ENCODE measurements at regions not wholly inside any gene's neighbourhood (a gene's known extent, or its start where the extent isn't known, plus 50 kb on each side); places are given as distances from the start of the nearest gene placed in this dataset.

DNA sequence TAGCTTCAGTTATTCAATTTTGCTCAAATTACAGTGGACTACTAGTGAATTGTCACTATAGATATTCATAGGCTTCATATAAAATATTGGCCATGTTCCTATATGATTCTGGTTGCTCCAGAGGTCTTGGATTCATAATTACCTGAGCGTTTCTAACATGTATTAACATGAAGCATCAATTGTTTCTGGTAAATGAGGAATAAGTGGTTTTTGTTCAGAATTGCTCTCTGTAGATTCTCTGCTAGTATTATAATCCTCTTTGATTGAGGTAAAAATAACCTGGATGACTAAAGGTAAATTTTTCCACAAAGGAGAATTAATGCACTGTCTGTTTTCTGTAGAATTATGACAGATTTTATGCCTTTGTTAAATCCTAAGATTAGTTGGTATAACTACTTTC, 258.1 kb upstream of the CNTN6 start (continued):
- TF ChIP-seq BHLHE40 (IDR thresholded peaks at IDR 0.05; ENCODE audit: low read length): no peak
- TF ChIP-seq ZNF512 (CRISPR knock-in tag; IDR thresholded peaks at IDR 0.05): no peak
- no peak for TF ChIP-seq CREM (IDR thresholded peaks at IDR 0.05)
- no peak for TF ChIP-seq CREM (CRISPR knock-in tag; IDR thresholded peaks at IDR 0.05)
- no peak for TF ChIP-seq ZNF326 (CRISPR knock-in tag; IDR thresholded peaks at IDR 0.05; ENCODE audit: borderline replicate concordance)
- TF ChIP-seq ZKSCAN5 (CRISPR knock-in tag; IDR thresholded peaks at IDR 0.05): no peak
- no peak for TF ChIP-seq CTCF (CRISPR knock-in tag; IDR thresholded peaks at IDR 0.05)
- TF ChIP-seq ZNF615 (CRISPR knock-in tag; IDR thresholded peaks at IDR 0.05; ENCODE audit: borderline replicate concordance): no peak
- TF ChIP-seq ZSCAN20 (CRISPR knock-in tag; IDR thresholded peaks at IDR 0.05; ENCODE audit: borderline replicate concordance): no peak
- no peak for TF ChIP-seq RARG (CRISPR knock-in tag; IDR thresholded peaks at IDR 0.05; ENCODE audit: low read depth)
- no peak for TF ChIP-seq HOMEZ (CRISPR knock-in tag; IDR thresholded peaks at IDR 0.05; ENCODE audit: low read depth)
- TF ChIP-seq, protein P1, sequence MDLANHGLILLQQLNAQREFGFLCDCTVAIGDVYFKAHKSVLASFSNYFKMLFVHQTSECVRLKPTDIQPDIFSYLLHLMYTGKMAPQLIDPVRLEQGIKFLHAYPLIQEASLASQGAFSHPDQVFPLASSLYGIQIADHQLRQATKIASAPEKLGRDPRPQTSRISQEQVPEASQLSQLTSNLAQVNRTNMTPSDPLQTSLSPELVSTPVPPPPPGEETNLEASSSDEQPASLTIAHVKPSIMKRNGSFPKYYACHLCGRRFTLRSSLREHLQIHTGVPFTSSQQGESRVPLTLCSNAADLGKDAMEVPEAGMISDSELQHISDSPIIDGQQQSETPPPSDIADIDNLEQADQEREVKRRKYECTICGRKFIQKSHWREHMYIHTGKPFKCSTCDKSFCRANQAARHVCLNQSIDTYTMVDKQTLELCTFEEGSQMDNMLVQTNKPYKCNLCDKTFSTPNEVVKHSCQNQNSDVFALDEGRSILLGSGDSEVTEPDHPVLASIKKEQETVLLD (CRISPR knock-in tag; IDR thresholded peaks at IDR 0.05; ENCODE audit: low read depth): no peak
- TF ChIP-seq SALL1 (CRISPR knock-in tag; IDR thresholded peaks at IDR 0.05): no peak
- TF ChIP-seq ZNF33B (CRISPR knock-in tag; IDR thresholded peaks at IDR 0.05): no peak

All from HepG2 (cell line).